ENCODE measurements at regions not wholly inside any gene's neighbourhood (a gene's known extent, or its start where the extent isn't known, plus 50 kb on each side); places are given as distances from the start of the nearest gene placed in this dataset.

DNA sequence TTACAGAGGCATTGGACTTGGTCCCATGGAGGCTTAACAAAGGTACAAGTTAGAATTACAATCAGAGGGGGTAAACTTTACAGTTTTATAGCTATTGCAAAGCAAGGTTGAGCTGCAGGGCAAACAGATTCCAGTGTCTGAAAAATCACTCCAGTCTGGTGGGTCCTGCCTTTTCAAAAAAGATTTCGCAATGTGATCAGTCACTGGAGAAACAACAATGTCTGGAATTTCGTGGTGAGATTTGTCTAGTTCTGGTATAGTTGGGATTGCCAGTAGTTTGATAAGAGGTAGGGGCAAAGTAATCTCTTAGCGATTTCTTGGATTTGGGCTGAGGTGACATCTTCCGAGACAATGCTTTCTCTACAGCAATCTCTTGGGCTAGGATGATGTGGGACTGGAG lies 1198.2 kb upstream of the PCDH9 start:
- no peak for TF ChIP-seq POLR2AphosphoS5 (IDR thresholded peaks at IDR 0.05)
- TF ChIP-seq, protein P1, sequence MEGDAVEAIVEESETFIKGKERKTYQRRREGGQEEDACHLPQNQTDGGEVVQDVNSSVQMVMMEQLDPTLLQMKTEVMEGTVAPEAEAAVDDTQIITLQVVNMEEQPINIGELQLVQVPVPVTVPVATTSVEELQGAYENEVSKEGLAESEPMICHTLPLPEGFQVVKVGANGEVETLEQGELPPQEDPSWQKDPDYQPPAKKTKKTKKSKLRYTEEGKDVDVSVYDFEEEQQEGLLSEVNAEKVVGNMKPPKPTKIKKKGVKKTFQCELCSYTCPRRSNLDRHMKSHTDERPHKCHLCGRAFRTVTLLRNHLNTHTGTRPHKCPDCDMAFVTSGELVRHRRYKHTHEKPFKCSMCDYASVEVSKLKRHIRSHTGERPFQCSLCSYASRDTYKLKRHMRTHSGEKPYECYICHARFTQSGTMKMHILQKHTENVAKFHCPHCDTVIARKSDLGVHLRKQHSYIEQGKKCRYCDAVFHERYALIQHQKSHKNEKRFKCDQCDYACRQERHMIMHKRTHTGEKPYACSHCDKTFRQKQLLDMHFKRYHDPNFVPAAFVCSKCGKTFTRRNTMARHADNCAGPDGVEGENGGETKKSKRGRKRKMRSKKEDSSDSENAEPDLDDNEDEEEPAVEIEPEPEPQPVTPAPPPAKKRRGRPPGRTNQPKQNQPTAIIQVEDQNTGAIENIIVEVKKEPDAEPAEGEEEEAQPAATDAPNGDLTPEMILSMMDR (IDR thresholded peaks at IDR 0.05), result no peak
- no peak for TF ChIP-seq POLR2A (IDR thresholded peaks at IDR 0.05)
